GM21737 (cell line): ENCODE measurements at regions not wholly inside any gene's neighbourhood (a gene's known extent, or its start where the extent isn't known, plus 50 kb on each side); places are given as distances from the start of the nearest gene placed in this dataset.

ENCODE experiments used
- ATAC-seq: cut with Tn5 transposase; IDR thresholded peaks from one replicate; pipeline ENCODE4 v1.9.1; 2021; ENCODE audit warnings: mild to moderate bottlenecking, moderate library complexity; ENCODE audit not compliant: unreplicated experiment

DNA sequence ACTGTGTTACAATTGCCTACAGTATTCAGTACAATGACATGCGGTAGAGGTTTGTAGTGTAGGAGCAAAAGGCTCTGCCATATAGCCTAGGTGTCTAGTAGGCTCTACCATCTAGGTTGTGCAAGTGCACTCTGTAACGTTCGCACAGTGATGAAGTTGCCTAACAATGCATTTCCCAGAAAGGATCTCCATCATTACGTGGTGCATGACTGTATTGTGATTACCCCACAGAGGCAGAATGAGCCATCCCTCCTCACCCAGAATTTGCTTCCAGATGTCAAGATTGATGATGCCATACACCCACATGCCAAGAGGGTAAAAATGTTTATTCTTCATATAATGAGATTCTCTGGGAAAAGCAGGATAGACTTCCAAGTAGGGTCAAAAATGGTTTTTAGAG is 199.3 kb upstream of the CTTNBP2NL start:
- no peak for ATAC-seq

DNA sequence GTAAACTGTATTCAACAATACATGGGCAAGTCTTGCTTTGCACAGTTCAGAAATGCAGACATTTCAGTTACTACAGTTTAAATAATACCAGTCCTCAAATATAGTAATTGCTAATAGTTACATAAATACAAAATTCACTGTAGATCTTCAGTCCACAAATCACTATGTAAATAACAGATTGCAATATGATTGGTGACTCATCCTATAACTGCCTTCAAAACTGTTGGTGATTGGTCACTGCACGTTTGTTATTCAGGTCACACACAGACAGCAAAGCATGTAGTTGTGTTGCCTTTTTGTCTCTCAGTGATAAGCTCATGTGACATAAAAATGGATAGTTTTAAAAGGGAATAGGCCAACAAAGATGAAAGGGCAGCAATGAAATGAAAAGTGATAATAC is 186.5 kb upstream of the CTTNBP2NL start:
- no peak for ATAC-seq

DNA sequence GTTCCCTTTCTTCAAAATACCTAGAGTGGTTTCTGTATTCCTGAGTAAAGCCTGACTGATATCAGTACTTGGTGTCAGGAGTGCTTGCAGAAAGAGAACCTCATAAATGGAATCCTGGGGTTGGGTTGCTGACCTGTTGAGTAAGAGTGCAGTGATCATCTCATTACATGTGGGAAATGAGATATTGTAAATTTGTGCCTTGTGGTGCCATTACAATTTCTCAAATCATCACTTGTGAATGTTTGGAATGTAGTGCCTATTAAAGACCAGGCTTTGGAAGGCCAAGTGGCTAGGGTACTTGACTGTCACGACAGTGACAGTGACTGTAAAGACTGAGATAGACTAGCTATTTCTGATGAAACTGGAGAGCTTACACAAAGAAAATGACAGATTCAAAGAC is 176.7 kb upstream of the CTTNBP2NL start:
- no peak for ATAC-seq

DNA sequence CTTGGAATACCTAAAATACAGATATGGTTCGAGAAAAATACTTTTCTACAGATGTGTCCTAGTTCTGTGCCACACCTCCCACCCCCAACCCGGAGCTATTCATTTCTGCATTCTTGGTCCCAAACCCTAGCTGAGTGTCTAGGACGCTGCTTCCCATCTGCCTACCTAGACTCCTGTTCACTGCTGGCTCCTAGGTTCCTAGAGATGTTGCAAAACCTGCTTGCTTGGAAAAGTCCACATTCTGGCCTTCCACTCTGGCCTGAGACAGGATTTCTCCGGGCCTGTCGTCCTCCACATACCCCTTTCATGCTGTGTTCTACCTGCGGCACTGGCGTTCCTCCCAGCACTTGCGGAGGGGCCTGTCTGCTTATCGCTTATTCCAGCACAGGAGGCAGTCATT is 165.8 kb upstream of the CTTNBP2NL start:
- ATAC-seq = no peak

DNA sequence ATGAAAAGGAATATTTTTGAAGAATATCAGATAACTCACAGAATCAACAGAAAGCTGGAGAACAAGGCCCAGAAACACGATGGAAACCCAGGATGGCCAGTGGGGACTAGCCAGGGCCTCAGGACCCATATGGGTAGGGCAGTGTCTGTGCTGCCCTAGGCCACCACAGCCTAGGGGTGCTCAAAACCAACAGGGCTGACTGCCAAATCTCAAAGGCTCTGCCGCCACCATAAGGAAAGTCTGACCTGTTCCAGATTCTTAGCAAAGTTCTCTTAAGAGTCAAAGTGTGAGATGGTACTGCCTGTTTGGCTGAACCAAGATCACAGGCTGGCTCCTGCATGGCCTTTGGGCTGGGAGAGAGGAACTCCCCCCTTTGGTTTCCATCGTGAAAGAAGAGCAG is 164.7 kb upstream of the CTTNBP2NL start:
- no peak for ATAC-seq

DNA sequence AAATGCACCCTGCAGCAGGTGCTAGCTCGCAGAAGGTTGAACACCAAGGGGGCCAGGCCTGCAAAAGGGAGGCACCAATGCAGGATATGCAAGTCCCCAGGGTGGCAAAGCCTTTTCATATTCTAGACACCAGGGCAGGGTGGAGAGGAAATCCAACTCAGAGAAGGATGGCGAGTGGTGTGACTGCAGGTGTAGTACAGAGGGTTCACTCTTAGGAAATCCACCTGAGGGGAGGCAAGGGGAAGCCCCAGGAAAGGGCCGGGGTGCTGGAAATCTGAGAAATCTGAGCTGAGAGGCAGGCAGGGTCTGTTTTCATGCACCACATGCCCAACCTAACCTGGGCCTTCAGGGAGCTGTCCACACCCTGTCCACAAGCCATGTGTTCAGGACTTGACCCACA is 163.2 kb upstream of the CTTNBP2NL start:
- no peak for ATAC-seq

DNA sequence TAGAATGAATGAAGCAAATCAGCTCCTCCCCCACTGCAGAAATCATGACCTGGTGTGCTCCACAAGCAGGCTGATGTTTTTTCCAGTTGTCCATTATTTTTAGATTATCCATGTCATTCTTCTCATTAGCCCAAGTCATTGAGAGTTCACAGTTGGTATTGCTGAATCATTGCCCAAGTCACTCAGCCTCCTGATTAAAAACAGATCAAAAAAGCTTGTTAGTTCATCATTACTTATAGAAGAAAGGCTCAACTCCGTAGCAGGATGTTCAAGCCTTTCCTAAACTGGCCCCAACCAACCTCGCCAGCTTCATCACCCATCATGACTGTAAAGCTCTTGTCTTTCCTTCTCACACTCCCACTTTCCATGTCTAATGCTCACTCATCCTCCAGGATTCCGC is 161.3 kb upstream of the CTTNBP2NL start:
- ATAC-seq = no peak

DNA sequence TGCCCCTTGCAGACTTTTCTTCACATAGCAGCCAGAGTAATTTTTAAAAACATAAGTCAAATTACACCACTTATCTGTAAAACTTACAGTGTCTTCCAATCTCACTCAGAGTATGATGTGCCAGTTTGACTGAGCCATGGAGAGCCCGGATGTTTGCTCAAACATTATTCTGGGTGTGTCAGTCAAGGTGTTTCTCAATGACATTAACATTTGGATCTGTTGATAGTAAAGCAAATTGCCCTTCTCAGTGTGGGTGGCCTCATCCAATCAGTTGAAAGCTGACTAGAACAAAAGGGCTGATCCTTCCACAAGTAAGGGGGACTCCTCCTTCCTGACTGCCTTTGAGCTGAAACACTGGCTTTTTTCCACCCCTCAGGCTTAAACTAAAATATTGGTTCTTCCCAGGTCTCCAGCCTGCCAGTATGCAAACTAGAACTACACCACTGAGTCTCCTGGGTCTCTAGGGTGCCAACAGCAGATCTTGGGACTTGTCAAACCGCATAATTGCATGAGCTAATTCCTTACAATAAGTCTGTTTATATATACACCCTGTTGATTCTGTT is 157.9 kb upstream of the CTTNBP2NL start:
- ATAC-seq = no peak

DNA sequence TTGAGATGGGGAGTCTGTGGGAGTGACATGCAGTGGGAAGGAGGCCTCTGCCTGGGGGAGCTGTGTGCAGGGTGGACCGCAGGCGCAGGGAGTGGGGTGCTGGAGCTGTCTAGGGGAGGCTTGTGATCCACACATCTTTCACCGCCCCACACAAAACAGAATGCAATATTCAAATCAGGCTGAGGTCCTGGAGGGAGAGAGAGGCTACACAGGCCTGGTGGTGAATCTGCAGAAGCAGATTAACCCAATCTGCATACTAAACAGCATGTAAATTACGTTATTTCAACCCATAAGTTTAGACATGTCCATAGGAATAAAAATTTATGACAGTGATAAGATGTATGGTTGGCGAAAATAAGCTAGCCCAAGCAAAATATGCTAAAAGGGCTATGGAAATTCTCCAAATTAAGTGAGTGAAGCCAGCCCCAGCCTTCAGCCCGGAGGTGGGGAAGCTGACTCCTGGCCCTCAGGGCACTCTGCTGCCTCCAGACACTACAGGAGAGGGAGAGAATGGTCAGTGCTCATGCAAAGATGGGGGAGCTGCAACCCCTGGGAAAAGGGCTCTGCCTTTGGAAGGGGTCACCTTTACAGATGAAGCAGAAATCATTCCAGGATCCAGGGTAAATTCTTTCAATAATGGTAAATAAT is 156.2 kb upstream of the CTTNBP2NL start:
- no peak for ATAC-seq

DNA sequence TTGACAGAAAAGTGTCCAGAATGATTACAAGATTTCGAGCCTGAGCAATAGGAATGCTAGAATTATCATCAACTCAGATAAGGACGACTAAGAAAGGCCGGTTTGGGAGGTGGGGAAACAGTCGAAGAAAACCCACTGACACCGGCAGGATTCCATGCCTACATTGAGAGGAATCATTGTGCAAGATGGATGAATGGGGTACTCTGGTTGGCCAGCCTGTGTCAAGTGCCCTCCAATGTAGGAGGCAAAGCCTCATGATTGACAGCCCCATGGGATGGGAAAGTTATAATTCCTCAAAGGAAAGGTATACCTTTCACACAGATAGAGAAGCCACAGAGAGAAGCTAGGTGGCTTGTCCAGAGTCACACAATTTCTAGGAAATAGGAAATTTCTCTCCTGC is 153.5 kb upstream of the CTTNBP2NL start:
- ATAC-seq = no peak

DNA sequence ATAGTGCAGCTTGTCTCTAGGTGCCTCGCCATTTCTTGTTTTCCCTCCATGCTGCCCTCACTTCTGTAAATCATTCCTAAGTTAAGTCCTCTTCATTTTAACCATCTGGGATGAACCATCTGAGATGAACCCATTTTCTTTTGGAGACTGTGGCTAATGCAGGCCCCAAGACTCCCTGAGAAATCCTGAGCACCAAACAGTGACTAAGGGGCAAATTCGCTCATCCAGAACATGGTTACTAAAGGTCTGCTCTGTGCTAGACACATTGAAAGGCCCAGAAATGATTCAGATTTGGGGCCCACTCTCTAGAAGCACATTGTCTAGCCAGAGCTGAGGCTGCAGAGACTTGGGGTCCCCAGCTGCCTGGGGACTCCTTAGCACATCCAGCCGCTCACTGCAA is 151.9 kb upstream of the CTTNBP2NL start:
- ATAC-seq = no peak

DNA sequence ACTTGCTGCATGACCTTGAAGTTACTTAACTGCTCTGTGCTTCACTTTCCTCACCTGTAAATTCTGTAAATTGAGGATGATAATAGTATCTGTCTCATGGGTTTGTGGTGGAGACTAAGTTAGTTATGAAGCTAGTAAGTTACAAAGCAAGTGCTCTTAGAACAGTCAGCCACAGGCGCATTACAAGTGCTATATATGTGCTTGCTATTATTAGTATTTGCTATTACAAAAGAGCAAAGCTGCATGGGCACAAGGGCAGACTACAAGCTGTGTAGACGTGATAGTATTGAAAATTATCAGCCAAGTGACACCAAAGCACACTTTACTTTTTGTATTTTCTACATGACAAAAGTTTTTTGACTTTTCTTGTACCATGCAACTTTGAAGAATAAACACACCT is 150.9 kb upstream of the CTTNBP2NL start:
- no peak for ATAC-seq

DNA sequence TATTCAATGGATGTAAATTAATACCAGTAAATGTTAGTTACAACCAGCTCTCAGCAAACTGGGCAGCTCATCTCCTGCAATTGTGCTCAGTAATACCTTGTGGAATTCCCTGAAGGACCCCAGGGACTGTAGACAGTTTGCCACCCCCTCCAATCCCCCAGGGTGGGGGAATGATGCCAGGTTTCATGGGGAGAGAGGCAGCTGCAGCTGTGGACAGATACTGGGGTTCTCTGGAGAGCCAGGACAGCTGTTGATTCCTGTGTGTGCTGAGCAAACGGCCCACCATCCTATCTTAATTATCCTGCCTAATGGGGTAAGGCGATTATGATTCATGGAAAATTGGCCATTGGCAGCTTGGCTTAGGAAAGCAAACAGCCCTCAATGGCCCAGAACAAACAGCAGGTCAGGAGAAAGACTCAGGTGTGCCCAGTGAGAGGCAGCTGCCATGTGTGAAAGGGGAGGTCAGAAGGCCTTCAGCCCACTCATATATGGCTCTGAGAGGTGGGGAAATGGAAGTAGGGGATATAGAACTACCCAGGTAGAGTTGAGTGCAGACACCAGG is 148.9 kb upstream of the CTTNBP2NL start:
- ATAC-seq = no peak

DNA sequence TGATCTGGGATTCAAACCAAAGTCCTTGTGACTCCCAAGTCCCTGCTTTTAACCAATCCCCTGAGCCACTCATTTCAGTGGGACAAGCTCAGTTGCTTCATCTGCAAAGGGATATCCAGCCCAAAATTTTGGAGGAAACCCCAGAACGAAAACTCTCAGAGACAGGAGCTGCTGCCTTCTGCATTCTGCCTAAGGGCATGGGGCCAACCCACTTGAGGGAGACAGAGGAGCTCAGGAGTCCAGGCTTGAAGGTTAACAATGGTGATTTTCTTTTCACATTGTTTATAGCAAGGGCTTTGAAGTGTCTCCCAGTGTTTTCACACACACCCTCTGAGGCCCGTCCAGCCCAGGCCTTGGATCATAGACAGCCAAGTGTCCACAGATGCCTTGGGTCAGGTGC is 148.1 kb upstream of the CTTNBP2NL start:
- ATAC-seq = no peak

DNA sequence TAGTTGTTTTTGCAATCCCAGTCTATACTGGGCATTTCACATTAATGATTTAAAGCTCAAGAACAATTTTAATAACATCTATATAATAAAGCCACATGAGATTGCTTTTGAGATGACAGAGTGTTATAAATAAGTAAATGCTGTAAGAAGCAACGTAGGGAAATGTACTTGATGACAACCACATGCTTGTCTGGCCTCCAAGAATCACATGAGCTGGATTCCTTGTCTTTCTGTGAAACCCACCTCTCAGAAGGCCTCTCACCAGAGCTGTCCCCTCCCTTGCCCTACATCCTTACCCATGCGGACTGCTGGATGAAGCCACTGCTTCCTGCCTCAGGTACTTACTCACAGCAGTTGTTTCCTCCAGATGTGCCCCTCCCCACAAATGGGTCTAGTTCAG is 145.1 kb upstream of the CTTNBP2NL start:
- ATAC-seq = no peak

DNA sequence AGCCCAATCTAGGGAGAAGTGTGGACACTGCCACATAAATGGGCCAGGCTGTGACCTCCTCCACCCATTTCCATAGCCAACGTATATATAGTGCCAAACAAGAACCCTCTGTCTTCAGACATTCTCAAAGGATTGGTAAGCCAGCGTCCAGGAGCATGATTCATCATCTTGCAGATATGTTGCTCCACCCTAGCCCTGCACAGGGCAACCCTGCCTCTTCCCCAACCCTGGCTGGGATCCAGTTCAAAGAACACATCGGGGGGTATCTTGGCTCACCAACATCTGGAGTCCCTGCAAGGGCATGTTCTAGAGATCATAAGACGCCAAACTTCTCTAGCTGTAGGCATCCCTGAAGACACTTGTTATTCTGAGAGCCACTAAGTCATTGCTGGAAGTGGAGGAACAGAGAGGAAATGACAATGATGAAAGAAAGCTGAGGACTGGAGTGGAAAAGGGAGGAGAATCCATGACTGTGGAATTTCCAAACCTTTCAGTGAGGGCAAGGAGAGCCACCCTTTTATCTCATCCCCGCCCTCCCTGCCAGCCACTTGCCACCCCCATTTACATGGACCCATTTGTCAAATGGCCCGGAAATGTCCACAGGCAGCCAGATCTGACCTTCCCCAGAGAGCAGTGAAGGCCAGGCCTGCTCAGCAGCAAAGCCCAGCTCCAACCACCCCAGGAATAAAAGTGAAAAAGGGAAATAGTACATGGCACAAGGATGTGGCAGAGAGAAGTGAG is 144.1 kb upstream of the CTTNBP2NL start:
- ATAC-seq = no peak

DNA sequence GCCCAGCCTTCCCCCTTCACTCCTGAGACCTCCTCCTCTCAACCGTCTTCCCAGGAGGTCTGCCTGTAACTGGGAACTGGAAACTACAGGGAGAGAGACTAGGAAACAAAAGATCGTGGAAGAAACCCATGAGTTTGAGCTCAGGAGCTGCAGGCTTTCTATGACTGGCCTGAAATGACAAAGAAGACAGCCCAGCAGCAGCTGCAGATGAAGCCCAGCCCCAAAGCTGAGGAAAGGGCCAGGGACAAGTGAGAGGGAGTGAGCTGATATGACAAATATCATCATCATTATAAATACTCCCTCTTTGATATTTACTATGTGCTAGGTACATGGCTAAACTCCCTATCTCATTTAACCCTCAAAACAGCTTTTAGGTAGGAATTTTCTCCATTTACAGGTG is 142.6 kb upstream of the CTTNBP2NL start:
- no peak for ATAC-seq

DNA sequence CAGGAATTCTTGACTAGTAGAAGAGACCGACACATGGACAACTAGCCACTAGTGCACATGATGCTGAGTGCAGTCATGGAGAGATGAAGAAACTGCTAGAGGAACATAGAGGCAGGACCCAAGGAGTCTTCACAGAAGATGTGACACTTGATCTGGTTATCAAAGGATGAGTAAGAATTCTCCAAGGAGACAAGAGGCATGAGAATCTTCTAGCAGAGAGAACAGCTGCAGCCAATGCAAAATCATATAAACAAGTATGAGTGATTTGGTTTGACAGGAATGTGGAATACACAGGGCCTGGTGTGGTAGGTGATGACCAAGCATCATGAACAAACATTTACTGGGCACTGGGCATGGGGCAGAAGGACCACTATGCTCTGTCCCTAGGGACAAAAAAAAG is 140.9 kb upstream of the CTTNBP2NL start:
- no peak for ATAC-seq

DNA sequence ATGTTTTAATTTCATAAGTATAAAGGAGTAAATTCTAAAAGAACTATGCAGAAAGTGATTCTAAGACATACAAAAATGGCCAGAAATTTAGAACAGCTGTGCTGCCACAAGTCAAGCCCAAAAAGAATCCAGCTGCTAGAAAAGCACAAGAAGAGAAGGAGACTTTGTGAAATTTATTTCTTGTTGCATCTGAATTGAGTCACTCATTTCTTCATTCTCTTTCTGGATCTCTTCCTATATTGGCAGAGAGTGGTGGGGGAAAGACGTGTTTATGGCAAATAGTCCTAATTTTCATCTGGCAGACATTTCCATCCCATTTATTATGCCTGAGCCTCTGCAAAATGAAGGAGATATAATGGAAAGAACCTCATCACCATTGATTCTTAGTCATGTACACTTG is 139.6 kb upstream of the CTTNBP2NL start:
- ATAC-seq = no peak

DNA sequence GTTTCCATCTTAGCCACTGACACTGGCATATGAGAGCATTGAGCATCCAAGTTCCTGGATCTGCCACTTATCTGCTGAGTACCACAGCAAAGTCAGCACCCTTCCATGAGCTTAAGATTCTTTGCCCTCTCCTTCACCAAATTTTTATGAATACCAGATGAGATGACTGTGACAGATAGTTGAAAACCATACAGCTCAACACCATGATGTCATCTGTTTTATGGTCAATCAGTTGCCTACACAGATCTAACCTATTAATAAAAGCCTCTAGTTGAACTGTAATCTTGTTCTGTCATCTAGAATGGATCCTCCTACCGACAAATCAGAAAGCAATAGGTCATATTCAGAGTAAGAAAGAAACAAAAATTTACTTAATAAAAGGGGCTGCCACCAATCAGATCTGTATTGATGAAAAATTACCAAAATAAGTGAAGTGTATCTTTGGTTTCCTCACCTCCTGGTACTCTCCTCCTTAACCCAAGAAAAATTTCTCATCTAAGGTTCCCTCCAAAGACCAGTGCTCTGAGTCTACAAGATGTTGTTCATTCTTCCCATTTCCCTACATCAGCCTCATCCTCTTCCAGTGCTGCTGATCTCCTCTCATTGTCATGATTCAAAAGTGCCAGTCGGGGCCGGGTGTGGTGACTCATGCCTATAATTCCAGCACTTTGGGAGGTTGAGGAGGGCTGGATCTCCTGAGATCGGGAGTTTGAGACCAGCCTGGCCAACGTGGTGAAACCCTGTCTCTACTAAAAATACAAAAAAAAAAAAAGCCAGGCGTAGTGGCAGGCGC is 138.8 kb upstream of the CTTNBP2NL start:
- ATAC-seq = no peak

DNA sequence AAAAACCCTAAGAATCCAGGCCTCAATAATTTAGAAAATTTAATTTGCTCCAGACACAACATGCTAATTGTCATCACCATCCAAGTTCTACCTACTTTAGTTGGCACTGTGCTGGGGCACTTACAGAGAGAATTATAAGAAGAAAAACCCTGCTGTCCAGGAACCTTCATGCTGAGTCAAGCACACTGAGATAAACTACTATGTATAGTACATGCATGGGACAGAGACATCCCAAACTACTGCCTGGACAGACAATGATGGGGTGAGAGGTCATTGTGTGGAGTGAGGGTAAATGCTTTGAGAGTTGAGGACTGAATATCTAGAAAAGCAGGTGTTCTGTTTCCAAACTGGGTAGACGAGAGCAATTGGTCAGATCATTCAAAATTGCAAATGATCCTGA is 135.3 kb upstream of the CTTNBP2NL start:
- ATAC-seq = no peak
